Kidney epithelial cell (primary cell): ENCODE measurements at regions not wholly inside any gene's neighbourhood (a gene's known extent, or its start where the extent isn't known, plus 50 kb on each side); places are given as distances from the start of the nearest gene placed in this dataset.
A peak's percentile ranks its signal among the peaks of the same experiment; 100 is the strongest.

ENCODE experiments used
- DNase-seq: peaks from one replicate; pipeline ENCODE4 v3.0.0-alpha.2; 2010; ENCODE audit warnings: low read depth
- H3K27me3 ChIP-seq: 2 replicates; pipeline ENCODE4 v1.6.0; 2011; ENCODE audit warnings: low read length; ENCODE audit not compliant: control insufficient read depth, insufficient read depth
- H3K36me3 ChIP-seq: 2 replicates; pipeline ENCODE4 v1.5.1; 2011; ENCODE audit warnings: low read length; ENCODE audit not compliant: control insufficient read depth, insufficient read depth
- H3K4me3 ChIP-seq: 2 replicates; pipeline ENCODE4 v1.5.1; 2011; ENCODE audit warnings: low read depth, mild to moderate bottlenecking, control low read depth, low read length
- TF ChIP-seq, protein P1 (sequence below): IDR thresholded peaks from 2 replicates; pipeline ENCODE4 v1.5.1; 2011; ENCODE audit warnings: mild to moderate bottlenecking, moderate library complexity, low read length, control low read depth, inconsistent platforms; ENCODE audit not compliant: insufficient read depth, poor library complexity, severe bottlenecking

- no peaks in the 10 kb centered on the region for H3K36me3 ChIP-seq
- no peaks in the 10 kb centered on the region for H3K27me3 ChIP-seq
- no peak for DNase-seq
- H3K4me3 ChIP-seq: no peak overlapping the region
- TF ChIP-seq, protein P1, sequence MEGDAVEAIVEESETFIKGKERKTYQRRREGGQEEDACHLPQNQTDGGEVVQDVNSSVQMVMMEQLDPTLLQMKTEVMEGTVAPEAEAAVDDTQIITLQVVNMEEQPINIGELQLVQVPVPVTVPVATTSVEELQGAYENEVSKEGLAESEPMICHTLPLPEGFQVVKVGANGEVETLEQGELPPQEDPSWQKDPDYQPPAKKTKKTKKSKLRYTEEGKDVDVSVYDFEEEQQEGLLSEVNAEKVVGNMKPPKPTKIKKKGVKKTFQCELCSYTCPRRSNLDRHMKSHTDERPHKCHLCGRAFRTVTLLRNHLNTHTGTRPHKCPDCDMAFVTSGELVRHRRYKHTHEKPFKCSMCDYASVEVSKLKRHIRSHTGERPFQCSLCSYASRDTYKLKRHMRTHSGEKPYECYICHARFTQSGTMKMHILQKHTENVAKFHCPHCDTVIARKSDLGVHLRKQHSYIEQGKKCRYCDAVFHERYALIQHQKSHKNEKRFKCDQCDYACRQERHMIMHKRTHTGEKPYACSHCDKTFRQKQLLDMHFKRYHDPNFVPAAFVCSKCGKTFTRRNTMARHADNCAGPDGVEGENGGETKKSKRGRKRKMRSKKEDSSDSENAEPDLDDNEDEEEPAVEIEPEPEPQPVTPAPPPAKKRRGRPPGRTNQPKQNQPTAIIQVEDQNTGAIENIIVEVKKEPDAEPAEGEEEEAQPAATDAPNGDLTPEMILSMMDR: peak; percentile 89
Measured at GRCh38 chr14:30375296-30375892, 183.6 kb upstream of the G2E3 start.

DNA sequence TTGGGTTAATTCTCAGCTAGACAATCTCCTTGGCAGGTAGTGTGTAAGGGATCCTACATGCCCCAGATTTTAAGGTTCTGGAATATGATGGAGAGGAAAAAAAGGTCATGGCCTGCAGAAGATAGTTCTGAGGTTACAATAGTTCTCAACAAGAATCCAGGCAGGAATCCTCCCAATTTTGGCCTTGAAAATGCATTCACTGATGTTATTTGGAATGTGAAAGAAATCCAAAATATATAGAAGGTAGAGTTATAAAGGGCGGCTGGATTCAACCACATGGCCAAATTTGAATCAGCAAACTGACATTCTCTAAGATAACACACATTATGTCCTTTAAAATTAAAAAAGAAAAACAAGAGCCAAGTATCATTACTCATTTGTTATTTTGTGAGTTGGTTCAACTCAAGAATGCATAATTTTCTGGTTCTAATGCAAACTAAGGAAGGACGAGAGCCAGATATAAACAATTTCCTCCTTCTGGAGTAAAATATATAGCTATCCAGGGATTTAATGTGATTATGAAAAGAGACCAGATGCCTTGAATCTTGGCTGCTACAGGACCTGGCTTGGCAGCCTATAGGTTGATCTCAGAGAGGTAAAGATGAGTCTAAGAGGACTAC lies 177.0 kb upstream of the G2E3 start:
- Histone ChIP-seq H3K4me3 (no peak overlapping the region), H3K36me3 (no peaks in the 10 kb centered on the region), H3K27me3 (no peaks in the 10 kb centered on the region)
- DNase-seq: no peak
- TF ChIP-seq, protein P1: no peak

DNA sequence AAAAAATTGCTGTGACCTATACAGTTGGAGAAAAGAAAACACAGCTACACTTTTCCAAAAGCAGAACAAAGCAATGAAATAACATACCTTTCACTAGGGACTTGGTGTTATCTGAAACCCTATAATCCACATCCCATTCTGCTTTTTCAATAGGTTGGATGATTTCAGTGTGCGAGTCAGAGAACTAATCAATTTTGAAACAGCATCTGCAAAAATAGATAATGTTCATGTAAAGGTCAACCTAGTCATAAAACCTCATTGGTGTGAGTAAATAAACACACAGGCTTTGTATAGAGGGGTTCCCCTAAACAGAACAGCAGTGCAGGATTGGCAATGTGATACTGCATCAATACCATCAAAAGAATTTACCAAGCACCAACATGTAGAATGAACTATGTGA lies 173.0 kb upstream of the G2E3 start:
- H3K4me3 ChIP-seq: no peak overlapping the region
- no peaks in the 10 kb centered on the region for H3K27me3 ChIP-seq
- TF ChIP-seq, protein P1: no peak
- H3K36me3 ChIP-seq: no peaks in the 10 kb centered on the region
- no peak for DNase-seq

DNA sequence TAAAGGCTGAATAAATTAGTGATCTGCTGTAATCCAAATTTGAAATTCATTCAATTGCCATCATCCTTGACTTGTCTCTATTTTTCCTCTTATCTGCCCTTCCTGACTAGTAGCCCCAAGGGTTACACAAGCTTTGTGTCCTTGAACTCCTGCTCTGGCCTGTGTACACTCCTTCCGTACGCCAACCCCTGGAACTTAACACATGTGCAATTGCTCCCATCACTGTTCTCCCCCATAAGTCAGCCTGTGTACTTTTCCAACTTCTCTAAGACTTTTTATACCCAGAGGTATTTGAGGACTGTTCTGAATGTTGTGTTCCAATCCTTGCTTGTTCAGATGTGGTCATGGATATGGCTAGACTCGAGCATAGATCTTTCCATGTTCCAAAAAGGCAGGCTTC lies 171.1 kb upstream of the G2E3 start:
- no peaks in the 10 kb centered on the region for H3K27me3 ChIP-seq
- TF ChIP-seq, protein P1: no peak
- no peak overlapping the region for H3K4me3 ChIP-seq
- no peaks in the 10 kb centered on the region for H3K36me3 ChIP-seq
- no peak for DNase-seq

DNA sequence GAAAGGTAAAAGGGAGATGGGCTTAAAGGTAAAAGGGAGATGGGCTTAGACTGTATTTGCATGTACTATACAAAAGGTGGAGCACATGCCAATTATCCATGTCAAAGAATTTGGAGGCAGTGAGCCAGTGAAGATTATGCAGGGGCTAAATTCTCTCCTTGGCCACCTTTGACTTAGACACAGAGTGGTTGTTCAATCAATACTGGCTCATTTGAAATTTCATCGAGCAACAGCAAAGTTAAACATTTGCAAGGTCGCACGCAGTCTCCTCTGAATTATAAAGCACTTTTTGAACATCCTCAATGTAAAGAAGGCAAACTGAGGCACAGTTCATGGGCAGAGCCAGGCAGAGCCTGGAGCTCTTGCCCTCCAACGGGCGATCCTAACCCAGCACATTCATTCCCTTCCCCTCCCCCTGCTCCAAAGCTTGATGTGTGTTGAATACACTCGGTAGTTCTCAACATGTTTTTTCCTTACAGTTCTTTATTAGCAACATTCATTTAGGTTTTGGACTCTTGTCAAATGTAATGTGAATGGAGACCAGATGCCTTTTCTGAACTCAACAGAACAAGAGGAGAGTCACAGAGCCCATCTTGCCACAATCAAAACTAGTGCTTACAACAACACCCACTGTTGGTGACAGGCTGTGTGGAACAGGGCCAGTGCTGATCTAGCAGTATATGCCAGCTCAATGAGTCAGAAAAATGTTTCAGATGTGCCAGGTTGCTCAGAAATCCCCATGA lies 169.7 kb upstream of the G2E3 start:
- no peak for DNase-seq

More for the DNA sequence above, 169.7 kb upstream of the G2E3 start:
- H3K36me3 ChIP-seq: no peaks in the 10 kb centered on the region
- no peak overlapping the region for H3K4me3 ChIP-seq
- TF ChIP-seq, protein P1: no peak
- H3K27me3 ChIP-seq: no peaks in the 10 kb centered on the region
